ENCODE measurements at regions not wholly inside any gene's neighbourhood (a gene's known extent, or its start where the extent isn't known, plus 50 kb on each side); places are given as distances from the start of the nearest gene placed in this dataset.

GRCh38 chr12:46446645-46447044, 74.1 kb upstream of the SLC38A2 start (continued):
- TF ChIP-seq ZBTB33 (IDR thresholded peaks at IDR 0.05; ENCODE audit: borderline replicate concordance, low read depth) (no peak), MEF2A (IDR thresholded peaks at IDR 0.05; ENCODE audit: borderline replicate concordance, low read depth) (no peak), MXI1 (IDR thresholded peaks at IDR 0.05; ENCODE audit: low read depth, low read length) (no peak), RCOR1 (IDR thresholded peaks at IDR 0.05; ENCODE audit: low read length) (no peak), SMC3 (IDR thresholded peaks at IDR 0.05; ENCODE audit: low read depth, low read length) (no peak), FOSL2 (IDR thresholded peaks at IDR 0.05; ENCODE audit: borderline replicate concordance, low read depth) (no peak)
- TF ChIP-seq, protein P1, sequence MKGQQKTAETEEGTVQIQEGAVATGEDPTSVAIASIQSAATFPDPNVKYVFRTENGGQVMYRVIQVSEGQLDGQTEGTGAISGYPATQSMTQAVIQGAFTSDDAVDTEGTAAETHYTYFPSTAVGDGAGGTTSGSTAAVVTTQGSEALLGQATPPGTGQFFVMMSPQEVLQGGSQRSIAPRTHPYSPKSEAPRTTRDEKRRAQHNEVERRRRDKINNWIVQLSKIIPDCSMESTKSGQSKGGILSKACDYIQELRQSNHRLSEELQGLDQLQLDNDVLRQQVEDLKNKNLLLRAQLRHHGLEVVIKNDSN (IDR thresholded peaks at IDR 0.05; ENCODE audit: borderline replicate concordance, low read depth) = no peak

DNA sequence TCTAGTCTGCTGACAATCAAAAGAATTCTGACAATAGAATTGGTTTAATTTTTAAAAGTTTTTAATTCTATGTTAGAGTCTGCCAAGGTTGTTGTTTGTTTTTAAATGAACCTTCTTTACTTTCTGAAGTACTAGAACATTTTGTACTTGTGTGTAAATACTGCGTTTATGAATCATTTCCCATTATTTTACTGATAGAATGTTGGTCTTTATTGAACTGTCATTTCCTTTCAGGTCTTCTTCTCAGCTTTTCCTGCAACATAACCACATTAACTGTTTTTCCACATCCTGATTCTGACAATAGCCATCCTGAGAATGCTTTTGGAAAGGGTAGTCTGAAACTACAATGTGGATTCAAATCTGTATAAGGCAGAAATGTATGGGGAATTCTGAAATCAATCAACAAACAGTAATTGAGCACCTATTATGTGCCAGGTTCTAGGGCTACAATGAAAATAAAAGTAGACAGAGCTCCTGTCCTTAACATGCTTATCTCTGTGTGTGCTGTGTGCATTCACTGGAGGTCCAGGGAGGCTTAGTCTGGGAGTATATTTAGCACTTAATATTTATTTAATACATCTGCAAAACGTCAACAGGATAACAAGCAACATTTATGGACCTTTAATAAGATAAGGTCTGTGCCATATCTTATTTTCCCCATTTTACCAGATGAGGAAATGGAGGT, 73.1 kb upstream of the SLC38A2 start:
- POLR2A ChIA-PET = no interaction called here
- Histone ChIP-seq H3K9me2 (no peaks in the 10 kb centered on the region), H3K79me2 (ENCODE audit: insufficient read depth) (no peaks in the 10 kb centered on the region), H3K4me1 (ENCODE audit: control insufficient read depth in 1 of 2, insufficient read depth in 2 of 2, low read depth in 1 of 2, low read length in 1 of 2) (peaks cover 6 to 32% of the 10 kb centered on the region in 2 experiments), H3K27me3 (ENCODE audit: insufficient read depth) (no peaks in the 10 kb centered on the region), H3F3A (replicated peaks; ENCODE audit: insufficient read depth) (no peaks in the 10 kb centered on the region), H3K4me2 (no peak overlapping the region), H4K20me1 (ENCODE audit: insufficient read depth) (no peaks in the 10 kb centered on the region), H2AFZ (ENCODE audit: low read depth) (peak overlapping the region; percentile 3; the same call in 1 of the 2 replicates), H3K9me3 (no peaks in the 10 kb centered on the region), H3K9ac (no peak overlapping the region), H3K27ac (ENCODE audit: low read depth in 2 of 2, low read length in 1 of 2) (peak overlapping the region in 1 of 2 experiments; percentile 19; a peak in 1 of 4 replicates), H3K36me3 (replicated peaks in 1 of 2; ENCODE audit: control insufficient read depth in 1 of 2, insufficient read depth in 2 of 2, low read length in 1 of 2) (peaks cover 0 to 5% of the 10 kb centered on the region in 2 experiments), H3K4me3 (ENCODE audit: low read depth in 2 of 2, low read length in 1 of 2) (no peak overlapping the region)
- TF ChIP-seq SIN3A (IDR thresholded peaks at IDR 0.05; ENCODE audit: borderline replicate concordance, low read depth, low read length) = no peak
- TF ChIP-seq, protein P2, sequence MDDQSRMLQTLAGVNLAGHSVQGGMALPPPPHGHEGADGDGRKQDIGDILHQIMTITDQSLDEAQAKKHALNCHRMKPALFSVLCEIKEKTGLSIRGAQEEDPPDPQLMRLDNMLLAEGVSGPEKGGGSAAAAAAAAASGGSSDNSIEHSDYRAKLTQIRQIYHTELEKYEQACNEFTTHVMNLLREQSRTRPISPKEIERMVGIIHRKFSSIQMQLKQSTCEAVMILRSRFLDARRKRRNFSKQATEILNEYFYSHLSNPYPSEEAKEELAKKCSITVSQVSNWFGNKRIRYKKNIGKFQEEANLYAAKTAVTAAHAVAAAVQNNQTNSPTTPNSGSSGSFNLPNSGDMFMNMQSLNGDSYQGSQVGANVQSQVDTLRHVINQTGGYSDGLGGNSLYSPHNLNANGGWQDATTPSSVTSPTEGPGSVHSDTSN (IDR thresholded peaks at IDR 0.05) = peak; percentile 16; the same call in 1 of the 2 replicates
- TF ChIP-seq, protein P3, sequence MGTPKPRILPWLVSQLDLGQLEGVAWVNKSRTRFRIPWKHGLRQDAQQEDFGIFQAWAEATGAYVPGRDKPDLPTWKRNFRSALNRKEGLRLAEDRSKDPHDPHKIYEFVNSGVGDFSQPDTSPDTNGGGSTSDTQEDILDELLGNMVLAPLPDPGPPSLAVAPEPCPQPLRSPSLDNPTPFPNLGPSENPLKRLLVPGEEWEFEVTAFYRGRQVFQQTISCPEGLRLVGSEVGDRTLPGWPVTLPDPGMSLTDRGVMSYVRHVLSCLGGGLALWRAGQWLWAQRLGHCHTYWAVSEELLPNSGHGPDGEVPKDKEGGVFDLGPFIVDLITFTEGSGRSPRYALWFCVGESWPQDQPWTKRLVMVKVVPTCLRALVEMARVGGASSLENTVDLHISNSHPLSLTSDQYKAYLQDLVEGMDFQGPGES (IDR thresholded peaks at IDR 0.05; ENCODE audit: low read depth, low read length) = no peak
- 45% methylated on average over 2 of the region's 2 CpGs for WGBS (ENCODE audit: low lambda C conversion rate)
- no peak for DNase-seq
- CTCF ChIA-PET = no interaction called here
